HEK293 (cell line): ENCODE measurements at regions not wholly inside any gene's neighbourhood (a gene's known extent, or its start where the extent isn't known, plus 50 kb on each side); places are given as distances from the start of the nearest gene placed in this dataset.
"Not testable (repeated sequence)": the region's sequence is repeated elsewhere in the genome, so short reads cannot be mapped to it uniquely, and the experiment has no call there.

ENCODE experiments used
- CTCF ChIA-PET: fragments of 350-600 bp; formaldehyde crosslinking; extraction: SDS; loops from one replicate; lab custom pipeline; 2021; ENCODE audit warnings: antibody characterized with exemption; lab: Yijun Ruan, JAX
- POLR2A ChIA-PET: fragments of 300-600 bp; formaldehyde crosslinking; extraction: SDS; loops from one replicate; lab custom pipeline; 2020; ENCODE audit warnings: antibody characterized with exemption, inconsistent platforms; lab: Yijun Ruan, JAX
- H3K27ac ChIP-seq: fragments of 200-500 bp; sonication (Bioruptor generic); 2 replicates; pipeline ENCODE4 v1.5.1; 2014; ENCODE audit warnings: low read depth, low read length, control low read depth, inconsistent platforms; ENCODE audit errors: extremely low read depth
- H3K36me3 ChIP-seq, 2 experiments: fragments of 200-500 bp in 1 of 2; sonication (Bioruptor generic) in 1 of 2; 1 replicate in 1 of 2; 2 replicates in 1 of 2; pipeline ENCODE4 v1.5.1; 2014 to 2017; ENCODE audit warnings: inconsistent platforms in 2 of 2, low read length in 2 of 2; ENCODE audit not compliant: control insufficient read depth in 2 of 2, insufficient read depth in 1 of 2
- H3K4me1 ChIP-seq: fragments of 200-500 bp; sonication (Bioruptor generic); 2 replicates; pipeline ENCODE4 v1.5.1; 2014; ENCODE audit warnings: mild to moderate bottlenecking, low read length, inconsistent platforms; ENCODE audit not compliant: control insufficient read depth, insufficient read depth
- H3K4me3 ChIP-seq: 2 replicates; pipeline ENCODE4 v1.5.1; 2011; ENCODE audit warnings: low read depth, mild to moderate bottlenecking, control low read depth, low read length, moderate library complexity
- H3K9me3 ChIP-seq: fragments of 200-500 bp; sonication (Bioruptor generic); 2 replicates; pipeline ENCODE4 v1.5.1; 2014; ENCODE audit warnings: low read depth, low read length, inconsistent platforms; ENCODE audit not compliant: control insufficient read depth, insufficient read depth
- GLI2 ChIP-seq: fragments of 450-650 bp; formaldehyde crosslinking; IDR thresholded peaks from 2 replicates; pipeline ENCODE4; 2017; ENCODE audit warnings: missing biosample characterization, missing genetic modification characterization, low read depth, borderline replicate concordance
- GLIS1 ChIP-seq: fragments of 450-650 bp; formaldehyde crosslinking; IDR thresholded peaks from 2 replicates; pipeline ENCODE4 v1.5.1; 2016; ENCODE audit warnings: missing biosample characterization, missing genetic modification characterization
- OVOL3 ChIP-seq: fragments of 450-650 bp; formaldehyde crosslinking; IDR thresholded peaks from 2 replicates; pipeline ENCODE4 v1.5.1; 2016; ENCODE audit warnings: missing biosample characterization, missing genetic modification characterization
- REPIN1 ChIP-seq: fragments of 450-650 bp; formaldehyde crosslinking; IDR thresholded peaks from 2 replicates; pipeline ENCODE4 v1.5.1; 2017; ENCODE audit warnings: missing biosample characterization, missing genetic modification characterization, low read depth
- ZBTB17 ChIP-seq: fragments of 450-650 bp; formaldehyde crosslinking; IDR thresholded peaks from 2 replicates; pipeline ENCODE4 v1.5.1; 2016; ENCODE audit warnings: missing biosample characterization, missing genetic modification characterization
- ZEB2 ChIP-seq: fragments of 450-650 bp; formaldehyde crosslinking; IDR thresholded peaks from 2 replicates; pipeline ENCODE4 v1.5.1; 2016; ENCODE audit warnings: missing biosample characterization, missing genetic modification characterization
- ZFP69B ChIP-seq: fragments of 450-650 bp; formaldehyde crosslinking; IDR thresholded peaks from 2 replicates; pipeline ENCODE4 v1.5.1; 2016; ENCODE audit warnings: missing biosample characterization, missing genetic modification characterization
- ZNF155 ChIP-seq: fragments of 450-650 bp; formaldehyde crosslinking; IDR thresholded peaks from 2 replicates; pipeline ENCODE4 v1.5.1; 2016; ENCODE audit warnings: missing biosample characterization, missing genetic modification characterization
- ZNF169 ChIP-seq: fragments of 450-650 bp; formaldehyde crosslinking; IDR thresholded peaks from 2 replicates; pipeline ENCODE4 v1.5.1; 2016; ENCODE audit warnings: missing biosample characterization, missing genetic modification characterization
- ZNF175 ChIP-seq: fragments of 450-650 bp; formaldehyde crosslinking; IDR thresholded peaks from 2 replicates; pipeline ENCODE4 v1.5.1; 2016; ENCODE audit warnings: missing biosample characterization, missing genetic modification characterization
- ZNF214 ChIP-seq: fragments of 450-650 bp; formaldehyde crosslinking; IDR thresholded peaks from 2 replicates; pipeline ENCODE4 v1.5.1; 2017; ENCODE audit warnings: missing biosample characterization, mild to moderate bottlenecking, missing genetic modification characterization, borderline replicate concordance
- ZNF37A ChIP-seq: fragments of 450-650 bp; IDR thresholded peaks from 2 replicates; pipeline ENCODE4 v1.5.1; 2018; ENCODE audit warnings: missing biosample characterization, missing genetic modification characterization
- ZNF549 ChIP-seq: fragments of 450-650 bp; IDR thresholded peaks from 2 replicates; pipeline ENCODE4 v1.5.1; 2018; ENCODE audit warnings: missing biosample characterization, missing genetic modification characterization, mild to moderate bottlenecking, inconsistent platforms, moderate library complexity
- ZNF600 ChIP-seq: fragments of 450-650 bp; formaldehyde crosslinking; IDR thresholded peaks from 2 replicates; pipeline ENCODE4 v1.5.1; 2016; ENCODE audit warnings: missing biosample characterization, missing genetic modification characterization
- ZNF660 ChIP-seq: fragments of 450-650 bp; IDR thresholded peaks from 2 replicates; pipeline ENCODE4 v1.5.1; 2018; ENCODE audit warnings: missing biosample characterization, mild to moderate bottlenecking, missing genetic modification characterization
- ZNF76 ChIP-seq: fragments of 450-650 bp; formaldehyde crosslinking; IDR thresholded peaks from 2 replicates; pipeline ENCODE4; 2016; ENCODE audit warnings: low read depth, missing biosample characterization, missing genetic modification characterization, borderline replicate concordance
- ZNF792 ChIP-seq: fragments of 450-650 bp; formaldehyde crosslinking; IDR thresholded peaks from 2 replicates; pipeline ENCODE4 v1.5.1; 2016; ENCODE audit warnings: missing biosample characterization, missing genetic modification characterization
- TF ChIP-seq, protein P1 (sequence below): fragments of 450-650 bp; formaldehyde crosslinking; IDR thresholded peaks from 2 replicates; pipeline ENCODE4 v1.5.1; 2016; ENCODE audit warnings: missing biosample characterization, missing genetic modification characterization
- TF ChIP-seq, protein P2 (sequence below): fragments of 450-650 bp; formaldehyde crosslinking; IDR thresholded peaks from 2 replicates; pipeline ENCODE4 v1.5.1; 2016; ENCODE audit warnings: missing biosample characterization, missing genetic modification characterization
- TF ChIP-seq, protein P3 (sequence below): fragments of 450-650 bp; formaldehyde crosslinking; IDR thresholded peaks from 2 replicates; pipeline ENCODE4 v1.5.1; 2016; ENCODE audit warnings: missing biosample characterization, missing genetic modification characterization
- TF ChIP-seq, protein P4 (sequence below): fragments of 450-650 bp; formaldehyde crosslinking; IDR thresholded peaks from 2 replicates; pipeline ENCODE4 v1.5.1; 2016; ENCODE audit warnings: missing biosample characterization, missing genetic modification characterization
- TF ChIP-seq, protein P5 (sequence below): fragments of 450-650 bp; formaldehyde crosslinking; optimal IDR thresholded peaks from 2 replicates; pipeline ENCODE3; 2016; ENCODE audit warnings: missing biosample characterization, mild to moderate bottlenecking, missing genetic modification characterization
- TF ChIP-seq, protein P6 (sequence below): fragments of 450-650 bp; formaldehyde crosslinking; IDR thresholded peaks from 2 replicates; pipeline ENCODE4 v1.5.1; 2017; ENCODE audit warnings: missing biosample characterization, missing genetic modification characterization

DNA sequence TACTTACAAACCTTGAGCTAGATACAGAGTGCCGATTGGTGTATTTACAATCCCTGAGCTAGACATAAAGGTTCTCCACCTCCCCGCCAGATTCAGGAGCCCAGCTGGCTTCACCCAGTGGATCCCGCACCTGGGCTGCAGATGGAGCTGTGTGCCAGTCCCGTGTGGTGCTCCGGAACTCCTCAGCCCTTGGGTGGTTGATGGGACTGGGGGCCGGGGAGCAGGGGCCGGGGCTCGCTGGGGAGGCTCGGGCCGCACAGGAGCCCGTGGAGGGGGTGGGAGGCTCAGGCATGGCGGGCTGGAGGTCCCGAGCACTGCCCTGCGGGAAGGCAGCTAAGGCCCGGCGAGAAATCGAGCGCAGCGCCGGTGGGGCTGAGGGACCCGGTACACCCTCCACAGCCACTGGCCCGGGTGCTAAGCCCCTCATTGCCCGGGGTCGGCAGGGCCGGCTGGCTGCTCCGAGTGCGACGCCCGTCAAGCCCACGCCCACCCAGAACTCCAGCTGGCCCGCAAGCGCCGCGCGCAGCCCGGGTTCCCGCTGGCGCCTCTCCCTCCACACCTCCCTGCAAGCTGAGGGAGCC lies 466.5 kb downstream of the TECRL start:
- H3K4me3 ChIP-seq, H3K27ac ChIP-seq, H3K36me3 ChIP-seq, POLR2A ChIA-PET, H3K4me1 ChIP-seq, H3K9me3 ChIP-seq, CTCF ChIA-PET: not testable (repeated sequence)

DNA sequence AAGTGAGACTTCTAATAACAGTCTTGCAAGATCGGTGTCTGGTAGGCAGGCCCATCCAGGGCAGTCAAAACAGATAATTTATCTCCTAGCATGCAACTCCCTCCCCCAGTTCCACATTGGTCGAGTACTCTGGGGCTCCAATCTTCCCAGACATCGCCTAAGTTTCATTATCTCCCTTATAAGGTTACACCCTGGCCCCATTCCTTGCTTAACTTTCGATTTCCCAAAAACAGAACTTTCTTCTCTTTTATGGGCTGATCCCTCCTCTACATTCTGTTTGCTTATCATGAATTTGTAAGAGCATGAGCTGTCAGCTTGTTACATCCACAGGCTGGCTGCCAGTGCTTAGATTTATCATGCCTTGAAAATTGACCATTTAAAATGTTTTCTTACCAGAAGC lies 471.3 kb downstream of the TECRL start:
- Histone ChIP-seq H3K36me3 (no peaks in the 10 kb centered on the region), H3K4me1 (no peaks in the 10 kb centered on the region), H3K9me3 (no peaks in the 10 kb centered on the region), H3K27ac (no peak overlapping the region), H3K4me3 (no peak overlapping the region)
- POLR2A ChIA-PET = no interaction called here
- TF ChIP-seq OVOL3 (tag by site-specific recombination) (no peak), ZFP69B (tag by site-specific recombination) (no peak), ZNF660 (tag by site-specific recombination) (no peak), ZNF76 (tag by site-specific recombination) (no peak), ZEB2 (no peak), ZNF37A (tag by site-specific recombination) (no peak), ZNF600 (tag by site-specific recombination) (no peak), GLI2 (no peak), ZNF169 (tag by site-specific recombination) (no peak)
- TF ChIP-seq, protein P1, sequence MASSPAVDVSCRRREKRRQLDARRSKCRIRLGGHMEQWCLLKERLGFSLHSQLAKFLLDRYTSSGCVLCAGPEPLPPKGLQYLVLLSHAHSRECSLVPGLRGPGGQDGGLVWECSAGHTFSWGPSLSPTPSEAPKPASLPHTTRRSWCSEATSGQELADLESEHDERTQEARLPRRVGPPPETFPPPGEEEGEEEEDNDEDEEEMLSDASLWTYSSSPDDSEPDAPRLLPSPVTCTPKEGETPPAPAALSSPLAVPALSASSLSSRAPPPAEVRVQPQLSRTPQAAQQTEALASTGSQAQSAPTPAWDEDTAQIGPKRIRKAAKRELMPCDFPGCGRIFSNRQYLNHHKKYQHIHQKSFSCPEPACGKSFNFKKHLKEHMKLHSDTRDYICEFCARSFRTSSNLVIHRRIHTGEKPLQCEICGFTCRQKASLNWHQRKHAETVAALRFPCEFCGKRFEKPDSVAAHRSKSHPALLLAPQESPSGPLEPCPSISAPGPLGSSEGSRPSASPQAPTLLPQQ = no peak
- TF ChIP-seq, protein P2, sequence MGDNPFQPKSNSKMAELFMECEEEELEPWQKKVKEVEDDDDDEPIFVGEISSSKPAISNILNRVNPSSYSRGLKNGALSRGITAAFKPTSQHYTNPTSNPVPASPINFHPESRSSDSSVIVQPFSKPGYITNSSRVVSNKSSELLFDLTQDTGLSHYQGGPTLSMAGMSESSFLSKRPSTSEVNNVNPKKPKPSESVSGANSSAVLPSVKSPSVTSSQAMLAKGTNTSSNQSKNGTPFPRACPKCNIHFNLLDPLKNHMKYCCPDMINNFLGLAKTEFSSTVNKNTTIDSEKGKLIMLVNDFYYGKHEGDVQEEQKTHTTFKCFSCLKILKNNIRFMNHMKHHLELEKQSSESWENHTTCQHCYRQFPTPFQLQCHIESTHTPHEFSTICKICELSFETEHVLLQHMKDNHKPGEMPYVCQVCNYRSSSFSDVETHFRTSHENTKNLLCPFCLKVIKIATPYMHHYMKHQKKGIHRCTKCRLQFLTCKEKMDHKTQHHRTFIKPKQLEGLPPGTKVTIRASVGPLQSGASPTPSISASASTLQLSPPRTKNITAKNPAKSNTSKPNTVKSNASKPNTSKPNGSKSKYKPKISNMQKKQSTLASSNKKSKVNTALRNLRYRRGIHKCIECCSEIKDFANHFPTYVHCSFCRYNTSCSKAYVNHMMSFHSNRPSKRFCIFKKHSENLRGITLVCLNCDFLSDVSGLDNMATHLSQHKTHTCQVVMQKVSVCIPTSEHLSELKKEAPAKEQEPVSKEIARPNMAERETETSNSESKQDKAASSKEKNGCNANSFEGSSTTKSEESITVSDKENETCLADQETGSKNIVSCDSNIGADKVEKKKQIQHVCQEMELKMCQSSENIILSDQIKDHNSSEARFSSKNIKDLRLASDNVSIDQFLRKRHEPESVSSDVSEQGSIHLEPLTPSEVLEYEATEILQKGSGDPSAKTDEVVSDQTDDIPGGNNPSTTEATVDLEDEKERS (tag by site-specific recombination) = no peak
- TF ChIP-seq, all 188 proteins: peak for 0
- CTCF ChIA-PET = no interaction called here

DNA sequence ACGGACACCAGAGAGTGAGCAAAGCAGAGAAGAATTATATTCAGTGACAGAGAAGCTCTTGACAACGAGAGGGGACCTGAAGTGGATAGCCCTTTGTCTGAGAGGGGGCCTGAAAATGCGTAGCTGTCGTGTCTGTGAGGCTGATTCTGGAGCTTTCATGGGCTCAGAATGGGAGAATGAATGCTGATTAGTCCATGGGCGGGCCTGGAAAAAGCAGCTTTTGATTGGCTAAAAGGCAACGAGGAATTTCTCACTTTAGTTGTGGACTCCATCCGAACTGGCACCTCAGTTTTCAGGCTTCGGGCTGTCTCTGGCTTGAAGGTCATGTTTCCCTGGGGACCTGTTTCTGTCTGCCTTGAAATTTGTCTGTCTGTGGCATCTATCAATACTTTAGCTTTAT lies 487.1 kb downstream of the TECRL start:
- CTCF ChIA-PET = no interaction called here
- Histone ChIP-seq H3K9me3 (no peaks in the 10 kb centered on the region), H3K36me3 (no peaks in the 10 kb centered on the region), H3K27ac (no peak overlapping the region), H3K4me1 (no peaks in the 10 kb centered on the region), H3K4me3 (no peak overlapping the region)
- POLR2A ChIA-PET = no interaction called here
- TF ChIP-seq, protein P3, sequence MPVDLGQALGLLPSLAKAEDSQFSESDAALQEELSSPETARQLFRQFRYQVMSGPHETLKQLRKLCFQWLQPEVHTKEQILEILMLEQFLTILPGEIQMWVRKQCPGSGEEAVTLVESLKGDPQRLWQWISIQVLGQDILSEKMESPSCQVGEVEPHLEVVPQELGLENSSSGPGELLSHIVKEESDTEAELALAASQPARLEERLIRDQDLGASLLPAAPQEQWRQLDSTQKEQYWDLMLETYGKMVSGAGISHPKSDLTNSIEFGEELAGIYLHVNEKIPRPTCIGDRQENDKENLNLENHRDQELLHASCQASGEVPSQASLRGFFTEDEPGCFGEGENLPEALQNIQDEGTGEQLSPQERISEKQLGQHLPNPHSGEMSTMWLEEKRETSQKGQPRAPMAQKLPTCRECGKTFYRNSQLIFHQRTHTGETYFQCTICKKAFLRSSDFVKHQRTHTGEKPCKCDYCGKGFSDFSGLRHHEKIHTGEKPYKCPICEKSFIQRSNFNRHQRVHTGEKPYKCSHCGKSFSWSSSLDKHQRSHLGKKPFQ (tag by site-specific recombination) = no peak
- TF ChIP-seq ZNF549 (no peak), ZNF792 (tag by site-specific recombination) (no peak), ZNF214 (tag by site-specific recombination) (no peak), ZBTB17 (tag by site-specific recombination) (no peak), ZNF155 (tag by site-specific recombination) (no peak), ZNF175 (no peak), GLIS1 (no peak), ZNF37A (tag by site-specific recombination) (no peak), REPIN1 (tag by site-specific recombination) (no peak)
- TF ChIP-seq, protein P4, sequence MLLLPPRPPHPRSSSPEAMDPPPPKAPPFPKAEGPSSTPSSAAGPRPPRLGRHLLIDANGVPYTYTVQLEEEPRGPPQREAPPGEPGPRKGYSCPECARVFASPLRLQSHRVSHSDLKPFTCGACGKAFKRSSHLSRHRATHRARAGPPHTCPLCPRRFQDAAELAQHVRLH (tag by site-specific recombination) = no peak
- TF ChIP-seq, protein P5, sequence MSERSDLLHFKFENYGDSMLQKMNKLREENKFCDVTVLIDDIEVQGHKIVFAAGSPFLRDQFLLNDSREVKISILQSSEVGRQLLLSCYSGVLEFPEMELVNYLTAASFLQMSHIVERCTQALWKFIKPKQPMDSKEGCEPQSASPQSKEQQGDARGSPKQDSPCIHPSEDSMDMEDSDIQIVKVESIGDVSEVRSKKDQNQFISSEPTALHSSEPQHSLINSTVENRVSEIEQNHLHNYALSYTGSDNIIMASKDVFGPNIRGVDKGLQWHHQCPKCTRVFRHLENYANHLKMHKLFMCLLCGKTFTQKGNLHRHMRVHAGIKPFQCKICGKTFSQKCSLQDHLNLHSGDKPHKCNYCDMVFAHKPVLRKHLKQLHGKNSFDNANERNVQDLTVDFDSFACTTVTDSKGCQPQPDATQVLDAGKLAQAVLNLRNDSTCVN = no peak
- TF ChIP-seq, protein P6, sequence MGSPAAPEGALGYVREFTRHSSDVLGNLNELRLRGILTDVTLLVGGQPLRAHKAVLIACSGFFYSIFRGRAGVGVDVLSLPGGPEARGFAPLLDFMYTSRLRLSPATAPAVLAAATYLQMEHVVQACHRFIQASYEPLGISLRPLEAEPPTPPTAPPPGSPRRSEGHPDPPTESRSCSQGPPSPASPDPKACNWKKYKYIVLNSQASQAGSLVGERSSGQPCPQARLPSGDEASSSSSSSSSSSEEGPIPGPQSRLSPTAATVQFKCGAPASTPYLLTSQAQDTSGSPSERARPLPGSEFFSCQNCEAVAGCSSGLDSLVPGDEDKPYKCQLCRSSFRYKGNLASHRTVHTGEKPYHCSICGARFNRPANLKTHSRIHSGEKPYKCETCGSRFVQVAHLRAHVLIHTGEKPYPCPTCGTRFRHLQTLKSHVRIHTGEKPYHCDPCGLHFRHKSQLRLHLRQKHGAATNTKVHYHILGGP (tag by site-specific recombination) = no peak
